IPS DF 4.7 (cell line): ENCODE measurements at regions not wholly inside any gene's neighbourhood (a gene's known extent, or its start where the extent isn't known, plus 50 kb on each side); places are given as distances from the start of the nearest gene placed in this dataset.

ENCODE experiments used
- DNase-seq: peaks from one replicate; pipeline ENCODE4 v3.0.0-alpha.2; 2013; ENCODE audit warnings: low spot score; ENCODE audit errors: extremely low read depth

DNA sequence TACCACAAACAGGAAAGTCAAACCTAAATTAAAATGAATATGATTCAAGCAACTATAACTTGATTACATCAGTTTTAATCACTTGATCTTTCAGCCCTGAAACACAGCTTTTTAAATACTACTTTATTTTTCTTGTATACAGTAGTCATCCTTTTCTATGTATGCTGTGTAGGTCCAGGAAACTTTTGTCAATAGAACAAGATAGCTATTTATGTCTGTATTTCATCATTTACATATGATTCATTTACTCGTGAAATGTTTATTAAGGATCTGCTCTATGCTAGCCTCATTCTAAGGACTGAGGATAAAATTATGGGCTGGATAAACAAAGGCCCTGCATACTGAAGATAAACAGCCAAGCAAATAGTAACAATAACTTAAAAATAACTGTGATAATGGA is 930.2 kb downstream of the TFAP2A start:
- DNase-seq, result no peak

DNA sequence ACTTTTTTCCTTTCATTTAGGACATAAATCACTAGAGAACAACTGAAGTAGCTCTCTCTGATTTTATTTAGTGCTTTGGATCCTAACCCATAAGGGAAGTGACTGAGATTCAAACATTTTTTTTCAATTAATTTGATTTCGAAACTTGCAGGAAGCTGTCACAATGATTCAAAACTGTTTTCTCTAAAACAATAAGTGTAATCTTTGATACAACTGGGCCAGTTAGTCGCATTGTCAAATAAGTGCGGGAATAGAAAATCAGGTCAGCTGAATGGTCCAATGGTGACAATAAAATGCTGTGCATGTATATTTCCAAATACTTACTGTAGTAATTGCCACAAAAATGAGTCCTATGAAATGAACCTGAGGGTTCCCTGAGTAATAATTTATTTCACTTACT is 930.8 kb downstream of the TFAP2A start:
- no peak for DNase-seq

DNA sequence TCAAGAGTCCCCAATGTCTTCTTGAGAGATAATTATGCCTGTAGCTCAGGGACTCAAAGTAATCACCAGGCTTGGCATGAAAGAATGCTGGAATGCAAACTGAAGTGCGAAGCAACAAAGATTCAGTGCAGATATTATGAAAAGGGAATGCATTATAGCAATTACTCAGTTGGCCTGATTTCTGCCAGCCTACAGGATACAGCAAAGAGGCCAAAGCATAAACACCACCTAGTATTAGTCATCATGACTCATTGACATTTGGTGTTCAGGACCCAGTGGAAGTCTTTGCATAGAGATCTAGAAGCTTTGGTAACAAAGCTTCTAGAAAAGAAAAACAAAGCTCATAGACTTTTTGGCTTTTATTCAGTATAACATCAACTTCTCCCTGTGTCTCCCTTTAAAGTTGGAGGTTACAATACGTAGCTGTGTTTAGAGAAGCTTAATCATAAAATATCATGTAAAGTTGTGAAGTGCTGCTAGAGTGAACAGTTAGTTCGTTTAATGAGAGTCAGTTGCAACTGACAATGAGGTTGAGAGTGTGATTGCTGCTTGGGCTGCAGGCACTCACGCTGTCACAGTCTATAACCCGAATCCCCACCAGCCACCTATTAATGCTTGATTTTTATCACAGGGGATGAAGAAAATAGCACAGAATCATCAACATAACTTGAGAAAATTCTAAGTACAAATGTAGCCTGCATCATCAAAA is 932.7 kb downstream of the TFAP2A start:
- DNase-seq, result no peak

DNA sequence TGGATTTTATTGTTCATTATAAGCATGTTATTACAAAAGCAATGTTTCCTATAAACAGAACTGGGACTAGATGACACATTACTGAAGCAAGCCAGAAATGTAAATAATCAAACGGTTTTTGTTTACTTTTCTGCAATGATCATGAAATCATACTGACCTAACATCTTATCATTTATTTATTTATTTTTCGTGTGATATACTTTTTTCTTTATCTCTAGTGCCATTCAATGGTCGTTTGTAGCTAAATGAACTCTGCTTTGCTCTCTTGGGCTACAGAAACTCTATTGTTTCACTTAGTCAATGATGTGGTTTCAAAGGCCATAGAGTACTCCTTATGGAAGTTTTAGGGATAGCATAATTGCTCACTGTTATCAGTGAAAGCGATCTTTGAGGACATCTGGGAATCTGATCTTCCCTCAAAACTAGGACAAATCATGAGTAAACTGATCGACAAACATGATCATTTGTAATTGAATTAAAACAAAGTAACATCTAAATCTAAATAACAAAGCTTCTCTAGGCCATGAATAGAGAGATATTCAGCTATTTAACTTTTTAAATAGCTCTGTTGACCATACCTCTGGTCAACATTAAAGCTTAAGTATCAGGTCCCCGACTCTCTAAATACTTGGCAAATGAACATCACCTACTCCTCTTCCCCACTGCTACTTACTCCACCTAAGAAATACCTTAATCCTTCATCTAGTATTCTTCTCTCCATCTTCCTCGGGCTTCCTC is 933.4 kb downstream of the TFAP2A start:
- no peak for DNase-seq

DNA sequence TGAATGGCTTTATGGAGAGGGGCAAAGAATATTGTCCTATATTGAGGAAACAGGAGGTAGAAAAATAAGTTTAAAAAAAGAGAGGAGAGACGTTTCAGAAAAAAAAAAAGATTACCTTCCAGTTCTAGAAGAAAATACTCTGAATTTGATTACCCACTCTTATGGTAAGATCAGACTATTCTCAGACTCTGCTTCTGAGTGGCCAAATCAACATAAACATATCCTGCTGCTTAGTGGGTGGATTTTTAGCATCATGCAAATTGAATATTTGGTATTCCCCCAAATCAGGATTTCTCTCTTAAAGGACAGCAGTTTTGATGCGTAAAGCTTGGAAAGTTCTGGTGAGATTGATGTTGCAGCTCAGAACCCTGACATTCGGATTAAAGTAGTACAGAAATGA is 946.6 kb downstream of the TFAP2A start:
- DNase-seq, result no peak

DNA sequence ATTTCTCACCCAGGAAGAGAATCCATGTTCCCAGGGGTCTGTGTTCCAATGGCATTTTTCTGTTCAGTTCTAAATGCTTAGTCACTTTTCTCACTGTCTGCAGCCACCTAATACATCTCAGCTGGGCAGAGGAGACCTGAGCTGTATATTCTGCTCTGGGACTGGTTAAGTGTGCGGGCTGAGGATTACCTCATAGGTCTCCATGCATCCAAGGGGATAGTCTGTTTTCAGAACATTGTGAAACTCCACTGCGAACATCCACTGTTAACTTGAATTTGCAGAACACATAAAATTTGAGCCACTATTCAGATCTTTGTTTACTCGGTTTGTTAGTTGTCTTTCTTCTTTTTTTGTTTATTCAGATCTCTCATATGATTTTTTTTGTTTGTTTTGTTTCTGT is 947.1 kb downstream of the TFAP2A start:
- DNase-seq, result no peak

DNA sequence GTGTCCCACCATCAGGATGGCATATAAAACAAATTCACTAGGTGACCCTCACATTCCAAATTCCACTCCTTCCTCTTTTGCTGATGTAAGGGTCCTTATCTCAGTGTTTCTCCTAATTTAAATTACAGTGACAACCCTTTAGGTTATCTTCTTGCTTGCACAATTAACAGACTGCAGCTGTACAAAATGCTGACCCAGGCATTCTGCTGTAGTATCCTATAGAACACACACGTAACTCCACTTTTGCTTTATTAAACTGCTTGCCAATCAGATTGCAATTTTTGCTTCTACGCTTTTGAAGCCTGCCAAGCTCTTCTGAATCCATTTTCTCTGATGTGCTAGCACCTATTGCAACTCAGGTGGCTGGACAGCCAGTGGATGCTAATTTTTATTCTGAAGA is 950.3 kb downstream of the TFAP2A start:
- DNase-seq, result no peak

DNA sequence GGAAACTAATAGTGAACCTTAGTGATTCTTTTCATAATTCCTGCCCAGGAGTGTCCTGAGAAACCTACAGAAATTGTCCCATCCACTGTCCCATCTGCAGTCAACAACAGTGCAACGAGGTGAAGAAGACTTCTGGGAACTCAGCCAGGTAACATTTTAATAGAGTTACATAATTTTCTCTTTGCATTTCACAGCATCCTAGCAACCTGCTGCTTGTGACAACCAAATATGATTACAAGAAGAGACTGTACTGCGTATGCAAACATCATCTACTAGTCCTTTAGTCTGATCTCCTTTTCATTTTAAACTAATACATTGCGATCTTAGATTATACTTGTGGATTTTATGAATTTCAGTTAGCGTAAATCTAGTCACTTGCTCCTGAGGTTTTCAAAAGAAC is 951.6 kb downstream of the TFAP2A start:
- no peak for DNase-seq

DNA sequence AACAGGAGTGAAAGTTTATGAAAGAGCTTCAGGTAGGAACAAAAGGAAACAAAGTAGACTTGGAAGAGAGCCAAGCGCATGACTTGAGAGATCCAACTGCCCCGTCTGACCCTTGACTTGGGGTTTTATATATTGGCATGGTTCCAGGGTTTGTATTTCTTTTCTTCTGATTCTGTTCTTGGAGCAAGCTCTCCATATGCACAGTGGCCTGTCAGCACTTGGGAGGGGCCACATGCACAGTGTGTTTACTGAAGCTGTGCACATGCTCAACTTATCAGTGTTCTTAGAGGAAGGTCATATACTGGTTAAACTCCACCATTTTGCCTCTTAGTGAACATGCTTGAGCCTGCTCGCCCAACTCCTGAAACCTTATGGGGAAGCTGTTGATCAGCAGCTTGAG is 953.7 kb downstream of the TFAP2A start:
- no peak for DNase-seq

DNA sequence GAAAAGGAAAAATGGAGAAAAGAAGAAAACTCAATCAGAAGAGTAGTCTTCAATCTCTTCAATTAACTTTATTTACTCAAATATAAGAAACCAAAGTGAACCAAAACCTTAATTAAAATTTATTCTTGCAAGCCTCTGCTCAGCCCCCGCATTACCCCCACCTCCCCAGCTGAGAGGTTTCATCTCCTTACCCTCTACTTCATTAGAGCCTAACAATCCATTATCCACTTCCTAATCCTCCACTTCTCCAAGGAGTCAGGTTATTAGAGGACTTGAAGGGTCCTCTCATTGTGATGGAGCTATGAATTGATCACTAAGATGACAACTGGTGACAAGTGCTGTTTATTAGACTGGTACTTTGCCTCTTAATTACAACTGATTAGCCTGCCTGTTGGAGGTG is 956.5 kb downstream of the TFAP2A start:
- DNase-seq, result no peak

DNA sequence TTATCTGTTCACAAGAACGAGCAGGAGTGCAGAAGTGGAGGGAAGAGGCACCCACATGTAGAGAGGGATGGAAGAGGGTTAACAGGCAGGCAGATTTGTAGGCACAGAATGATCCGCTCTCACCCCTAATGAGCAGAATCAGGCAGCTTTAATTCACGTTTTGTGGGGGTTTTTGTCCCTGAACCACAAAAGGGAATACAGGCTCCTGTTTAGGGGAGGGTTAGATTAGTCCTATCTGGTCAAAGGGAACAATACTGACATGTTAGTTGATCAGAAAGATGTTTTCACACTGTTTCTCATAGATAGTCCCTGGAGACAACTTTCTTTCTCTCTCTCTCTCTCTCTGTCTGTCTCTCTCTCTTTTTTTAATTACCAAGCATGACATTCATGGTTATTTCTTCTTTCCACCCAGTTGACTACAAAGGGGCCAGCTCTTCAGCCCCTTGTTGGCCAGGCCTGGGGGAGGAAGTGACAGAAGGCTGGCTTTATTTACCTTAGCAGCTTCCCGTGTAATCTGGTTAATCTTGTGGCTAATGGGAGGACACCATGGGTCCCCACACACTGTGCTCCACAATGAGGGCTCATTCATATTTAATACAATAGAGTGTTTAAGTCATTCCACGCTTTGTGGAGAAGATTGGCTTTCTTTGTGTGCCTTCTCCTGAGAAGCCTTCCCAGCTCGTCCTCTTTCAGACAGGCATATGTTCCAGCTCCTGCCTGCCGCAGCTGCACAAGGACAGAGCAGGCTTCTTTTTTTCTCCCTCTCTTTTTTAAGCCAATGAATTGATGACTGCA is 958.8 kb downstream of the TFAP2A start:
- peak; percentile 16 for DNase-seq

DNA sequence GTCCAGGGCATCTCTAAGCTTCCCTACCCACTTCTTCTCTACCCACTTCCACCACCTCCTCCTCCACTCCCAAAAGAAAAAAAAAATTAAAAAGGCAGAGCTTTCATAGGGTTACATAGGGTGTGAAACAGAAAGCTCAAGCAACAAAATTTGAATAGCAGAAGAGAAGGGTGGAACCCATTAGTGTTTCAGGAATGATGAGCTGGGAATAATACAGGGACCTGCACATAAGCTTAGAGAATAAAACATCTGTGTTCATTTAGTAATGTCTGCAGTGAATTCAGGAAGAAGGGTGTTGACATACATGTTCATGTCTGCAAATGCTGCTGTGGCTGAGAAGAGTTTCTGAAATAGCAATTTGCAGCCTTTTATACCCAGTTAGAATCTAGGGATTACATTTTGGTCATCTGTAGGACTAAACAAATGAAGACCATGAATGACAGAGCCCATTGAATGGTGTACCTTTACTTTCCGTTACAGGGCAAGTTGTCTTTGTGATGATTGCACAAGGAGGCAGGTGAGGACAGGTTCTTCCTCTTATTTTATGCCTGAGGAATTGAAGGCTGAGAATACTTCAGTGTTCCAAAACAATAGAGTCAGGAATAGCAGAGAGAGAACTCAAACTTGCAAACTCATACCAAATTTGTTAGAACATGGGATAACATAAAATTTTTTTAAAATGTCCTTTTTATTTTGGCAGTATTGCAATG is 975.1 kb downstream of the TFAP2A start:
- DNase-seq, result no peak

DNA sequence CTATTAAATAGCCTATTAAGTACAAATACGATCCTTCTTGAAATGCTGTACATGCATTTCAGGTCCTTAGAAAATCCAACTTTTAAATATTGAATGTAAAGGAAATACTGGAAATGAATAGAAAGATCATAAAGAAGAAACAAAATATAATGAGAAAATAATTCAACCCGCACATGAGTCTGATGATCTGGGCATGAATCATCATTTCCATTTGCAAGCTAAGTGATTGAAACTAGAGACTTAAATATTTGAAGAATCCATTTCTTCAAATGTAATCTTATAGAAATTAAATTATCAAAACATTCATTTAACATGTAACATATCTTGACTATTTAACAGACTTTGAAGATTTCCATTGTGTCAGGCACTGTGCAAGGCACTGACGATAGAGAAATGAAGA is 977.0 kb downstream of the TFAP2A start:
- no peak for DNase-seq

DNA sequence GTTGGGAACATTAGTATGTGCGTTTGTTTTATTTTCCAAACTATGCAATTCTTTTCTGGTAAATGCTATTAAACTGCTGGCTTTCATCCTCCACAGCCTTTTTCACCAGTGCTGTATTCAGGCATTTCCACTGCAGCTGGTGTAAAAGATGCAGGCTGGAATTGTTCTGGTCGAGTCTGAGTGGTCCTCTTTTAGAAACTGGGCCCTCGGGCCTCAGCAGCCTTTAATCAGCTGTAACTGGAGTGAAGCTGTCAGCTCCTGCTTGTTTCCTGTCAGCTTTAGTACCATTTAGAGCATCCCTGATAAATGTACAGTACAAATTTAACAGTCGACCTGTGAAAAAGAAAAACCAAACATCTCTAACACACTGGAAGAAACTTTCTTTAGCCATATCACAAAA is 979.6 kb downstream of the TFAP2A start:
- no peak for DNase-seq

DNA sequence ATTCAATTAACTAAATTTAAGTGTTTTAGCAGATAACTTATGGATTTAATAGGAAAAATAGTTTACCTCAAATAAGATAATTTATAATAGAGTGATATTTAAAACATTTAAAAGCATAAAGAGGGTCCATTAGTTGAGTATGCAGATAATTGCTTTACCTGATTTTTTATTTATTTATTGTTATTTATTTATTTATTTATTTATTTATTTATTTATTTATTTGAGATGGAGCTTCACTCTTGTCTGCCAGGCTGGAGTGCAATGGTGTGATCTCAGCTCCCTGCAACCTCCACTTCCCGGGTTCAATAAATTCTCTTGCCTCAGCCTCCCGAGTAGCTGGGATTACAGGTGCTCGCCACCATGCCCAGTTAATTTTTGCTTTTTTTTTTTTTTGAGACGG is 982.9 kb downstream of the TFAP2A start:
- DNase-seq, result no peak

DNA sequence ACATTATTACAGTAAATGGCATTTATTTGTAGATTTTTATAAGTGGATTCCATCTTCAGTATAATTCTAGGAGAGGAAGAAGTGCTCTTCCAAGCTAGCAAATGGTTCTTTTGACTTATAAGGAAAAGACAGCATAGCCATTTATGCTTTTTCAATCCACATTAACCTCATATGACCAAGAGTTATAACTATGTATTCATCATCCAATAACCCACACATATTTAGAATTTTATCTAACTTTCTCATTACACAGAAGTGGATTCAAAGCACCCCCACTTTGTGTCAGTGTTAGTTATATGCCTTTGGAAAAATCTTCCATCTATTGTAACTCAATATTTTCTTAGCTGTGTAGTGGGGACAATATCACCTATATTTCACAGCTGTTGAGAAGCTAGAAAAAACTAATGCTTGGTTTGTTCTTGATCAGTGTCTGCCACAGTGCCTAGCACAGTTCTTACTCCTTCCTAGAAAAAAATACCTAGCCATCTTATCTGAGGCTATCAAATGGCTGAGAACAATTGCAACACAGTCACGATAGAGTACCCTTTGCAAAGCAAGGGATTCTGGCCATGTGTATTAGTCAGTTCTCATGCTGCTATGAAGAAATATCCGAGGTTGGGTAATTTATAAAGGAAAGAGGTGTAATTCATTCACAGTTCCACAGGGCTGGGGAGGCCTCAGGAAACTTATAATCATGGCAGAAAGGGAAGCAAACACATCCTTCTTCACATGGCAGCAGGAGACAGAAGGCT is 986.3 kb downstream of the TFAP2A start:
- DNase-seq, result no peak

DNA sequence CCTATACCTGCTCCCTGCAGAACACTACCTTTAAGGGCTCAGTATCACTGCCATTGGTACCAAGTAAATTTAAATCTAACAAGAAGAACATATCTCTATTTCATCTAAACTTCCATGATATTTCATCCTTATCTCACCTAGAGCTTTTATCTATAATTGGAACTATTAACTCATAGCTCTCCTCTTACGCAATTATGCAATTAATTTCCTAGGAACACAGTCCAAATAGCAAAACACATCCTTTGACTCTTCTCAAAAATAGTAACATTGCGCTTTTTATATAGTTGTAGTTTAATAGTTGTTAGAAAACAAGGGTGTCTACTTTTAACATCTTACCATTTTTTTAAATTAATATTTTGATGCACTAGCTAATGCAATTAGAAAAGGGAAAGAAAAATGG is 986.8 kb upstream of the SLC35B3 start:
- no peak for DNase-seq

DNA sequence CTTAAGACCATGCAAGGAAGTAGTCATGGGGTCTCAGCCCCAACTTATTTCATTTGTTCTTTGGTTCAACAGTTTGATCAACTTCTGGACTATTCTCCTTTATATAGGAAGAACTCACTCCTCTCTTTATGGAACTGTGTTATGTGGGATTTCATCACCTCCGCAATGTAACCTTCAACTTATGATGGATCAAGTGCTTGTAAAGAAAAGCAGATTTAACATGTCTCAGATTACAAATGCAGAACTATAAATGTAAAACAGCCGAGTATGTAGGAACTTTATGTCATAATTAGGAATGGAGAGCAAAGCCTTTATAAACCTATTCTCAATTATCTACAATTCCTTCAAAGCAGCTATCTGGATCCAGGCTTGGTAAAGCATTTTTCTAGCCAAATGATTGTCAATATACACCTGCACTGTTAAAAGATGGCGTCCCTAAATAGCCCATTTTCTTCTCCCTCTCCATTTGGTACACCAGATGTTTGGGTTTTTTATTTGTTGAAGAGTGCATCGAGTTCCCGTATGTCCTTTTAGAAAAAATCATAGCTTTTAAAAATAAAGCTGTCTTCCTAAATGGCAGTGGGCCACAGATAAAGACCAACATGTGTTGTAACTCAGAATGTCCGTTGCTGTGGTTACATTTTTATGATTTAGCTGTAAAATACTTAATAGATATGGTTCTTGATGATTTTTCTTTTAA is 985.1 kb upstream of the SLC35B3 start:
- DNase-seq, result no peak

DNA sequence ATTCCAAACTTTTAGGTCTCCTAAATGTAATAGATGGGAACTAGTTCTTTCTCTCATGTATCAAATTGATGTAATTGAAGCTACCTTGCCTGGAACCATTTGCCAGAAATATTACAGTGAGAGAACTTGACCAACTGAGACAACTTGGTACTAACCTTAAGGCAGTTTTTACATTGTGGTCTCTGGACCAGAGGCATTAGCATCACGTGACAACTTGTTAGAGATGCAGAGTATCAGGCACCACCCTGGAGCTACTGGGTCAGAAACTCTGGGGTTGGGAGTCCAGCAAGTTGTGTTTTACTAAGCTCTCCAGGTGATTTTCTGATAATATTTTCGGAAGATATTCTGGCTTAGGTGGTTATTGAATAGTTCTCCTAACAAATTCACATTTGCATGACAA is 982.1 kb upstream of the SLC35B3 start:
- no peak for DNase-seq

DNA sequence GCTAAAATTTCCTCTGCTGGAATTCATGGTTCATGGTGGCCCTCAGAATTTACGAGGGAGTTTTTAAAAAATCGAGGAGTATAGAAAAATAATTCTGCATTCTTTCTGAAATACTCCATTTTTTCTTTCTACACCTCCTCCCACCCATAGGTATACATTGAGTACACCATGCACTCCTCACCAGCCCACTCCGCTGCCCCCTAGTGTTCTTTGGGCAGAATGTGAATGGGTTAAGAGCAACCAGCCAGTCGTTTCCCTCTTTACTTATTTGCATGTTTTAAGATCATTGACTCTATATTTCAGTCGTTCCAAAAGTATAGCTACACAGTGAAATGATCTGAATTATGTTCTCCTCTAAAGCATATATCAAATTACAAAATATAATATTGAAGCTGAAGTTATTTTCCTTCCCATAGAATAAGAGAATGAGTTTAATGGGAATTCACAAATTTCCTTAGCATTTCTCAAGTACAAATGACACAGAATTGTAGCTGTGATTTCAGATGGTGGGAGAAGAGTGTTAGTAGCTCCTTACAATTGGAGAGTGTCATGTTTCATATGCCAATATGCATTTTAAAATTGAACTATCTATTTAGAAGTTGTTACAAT is 977.7 kb upstream of the SLC35B3 start:
- DNase-seq, result no peak
